ENCODE measurements at regions not wholly inside any gene's neighbourhood (a gene's known extent, or its start where the extent isn't known, plus 50 kb on each side); places are given as distances from the start of the nearest gene placed in this dataset.

GRCh38 chr16:59997706-59998105, 1263.6 kb upstream of the GOT2 start:
- TF ChIP-seq EZH2 (IDR thresholded peaks at IDR 0.05; ENCODE audit: borderline replicate concordance, insufficient read depth, low read length, poor library complexity, severe bottlenecking) (no peak), CTCF (IDR thresholded peaks at IDR 0.05; ENCODE audit: poor library complexity, severe bottlenecking) (no peak), EP300 (conservative IDR thresholded peaks at IDR 0.05; ENCODE audit: poor library complexity, severe bottlenecking) (no peak)

Data from neural cell (in vitro differentiated cells).